SK-N-SH treated with all-trans-retinoic acid at 6 μM for 48 hours (cell line): ENCODE measurements at regions not wholly inside any gene's neighbourhood (a gene's known extent, or its start where the extent isn't known, plus 50 kb on each side); places are given as distances from the start of the nearest gene placed in this dataset.

Experiments
- ATAC-seq: fragments of 200-7000 bp; cut with Tn5 transposase; 3 replicates; pipeline ENCODE4 v1.9.1; 2020; ENCODE audit warnings: mild to moderate bottlenecking, moderate library complexity
- ARNTL ChIP-seq: fragments of 450-650 bp; formaldehyde crosslinking; IDR thresholded peaks from 2 replicates; pipeline ENCODE4 v1.5.0; 2020; ENCODE audit warnings: low read depth, mild to moderate bottlenecking, moderate library complexity, borderline replicate concordance
- BACH2 ChIP-seq: fragments of 250-450 bp; sonication (Bioruptor Pico); IDR thresholded peaks from 2 replicates; pipeline ENCODE4 v1.9.0; 2021; ENCODE audit warnings: mild to moderate bottlenecking, borderline replicate concordance
- CSDC2 ChIP-seq: fragments of 250-450 bp; sonication (Bioruptor Pico); IDR thresholded peaks from 2 replicates; pipeline ENCODE4 v1.5.0; 2020; ENCODE audit warnings: mild to moderate bottlenecking, moderate library complexity
- ESRRG ChIP-seq: fragments of 250-450 bp; sonication (Bioruptor Pico); IDR thresholded peaks from 2 replicates; pipeline ENCODE4 v1.6.1; 2021; ENCODE audit warnings: mild to moderate bottlenecking
- GLIS3 ChIP-seq: fragments of 250-450 bp; sonication (Bioruptor Pico); IDR thresholded peaks from 2 replicates; pipeline ENCODE4 v1.5.0; 2020; ENCODE audit warnings: mild to moderate bottlenecking, moderate library complexity
- ISL1 ChIP-seq: fragments of 250-450 bp; sonication (Bioruptor Pico); IDR thresholded peaks from 2 replicates; pipeline ENCODE4 v2.1.2; 2022; ENCODE audit warnings: mild to moderate bottlenecking, moderate library complexity
- OSR1 ChIP-seq: fragments of 250-450 bp; sonication (Bioruptor Pico); IDR thresholded peaks from 2 replicates; pipeline ENCODE4 v1.8.0; 2022; ENCODE audit warnings: moderate library complexity, mild to moderate bottlenecking, inconsistent platforms
- PPARA ChIP-seq: fragments of 250-450 bp; sonication (Bioruptor Pico); IDR thresholded peaks from 2 replicates; pipeline ENCODE4 v1.5.0; 2020; ENCODE audit warnings: mild to moderate bottlenecking, borderline replicate concordance
- RARB ChIP-seq: fragments of 250-450 bp; sonication (Bioruptor Pico); IDR thresholded peaks from 2 replicates; pipeline ENCODE4 v1.8.0; 2021; ENCODE audit warnings: mild to moderate bottlenecking, moderate library complexity
- SNAI2 ChIP-seq: fragments of 250-450 bp; sonication (Bioruptor Pico); IDR thresholded peaks from 2 replicates; pipeline ENCODE4 v1.5.0; 2020; ENCODE audit warnings: mild to moderate bottlenecking, moderate library complexity
- TCF4 ChIP-seq: fragments of 250-450 bp; sonication (Bioruptor Pico); IDR thresholded peaks from 2 replicates; pipeline ENCODE4 v1.8.0; 2021; ENCODE audit warnings: mild to moderate bottlenecking, moderate library complexity, borderline replicate concordance
- TOX ChIP-seq: fragments of 250-450 bp; sonication (Bioruptor Pico); IDR thresholded peaks from 2 replicates; pipeline ENCODE4 v1.8.0; 2021; ENCODE audit warnings: mild to moderate bottlenecking, moderate library complexity, borderline replicate concordance
- ZC3H10 ChIP-seq: fragments of 250-450 bp; sonication (Bioruptor Pico); IDR thresholded peaks from 2 replicates; pipeline ENCODE4 v1.5.1; 2021; ENCODE audit warnings: mild to moderate bottlenecking, moderate library complexity
- ZFP3 ChIP-seq: fragments of 250-450 bp; sonication (Bioruptor Pico); IDR thresholded peaks from 2 replicates; pipeline ENCODE4 v1.5.0; 2020; ENCODE audit warnings: mild to moderate bottlenecking, moderate library complexity
- ZFP30 ChIP-seq: fragments of 450-650 bp; formaldehyde crosslinking; IDR thresholded peaks from 2 replicates; pipeline ENCODE4 v1.5.0; 2022; ENCODE audit warnings: mild to moderate bottlenecking, moderate library complexity
- ZNF565 ChIP-seq: fragments of 450-650 bp; formaldehyde crosslinking; conservative IDR thresholded peaks from 2 replicates; pipeline ENCODE4 v1.5.0; 2020; ENCODE audit warnings: low read depth, mild to moderate bottlenecking, moderate library complexity
- ZNF70 ChIP-seq: fragments of 450-650 bp; formaldehyde crosslinking; IDR thresholded peaks from 2 replicates; pipeline ENCODE4 v1.5.0; 2020; ENCODE audit warnings: mild to moderate bottlenecking, moderate library complexity
- ZNF8 ChIP-seq: fragments of 450-650 bp; formaldehyde crosslinking; IDR thresholded peaks from 2 replicates; pipeline ENCODE4 v1.5.0; 2020; ENCODE audit warnings: mild to moderate bottlenecking, moderate library complexity
- TF ChIP-seq, protein P1 (sequence below): fragments of 250-450 bp; sonication (Bioruptor Pico); IDR thresholded peaks from 2 replicates; pipeline ENCODE4 v1.8.0; 2020; ENCODE audit warnings: mild to moderate bottlenecking, moderate library complexity, borderline replicate concordance
- TF ChIP-seq, protein P2 (sequence below): fragments of 250-450 bp; sonication (Bioruptor Pico); IDR thresholded peaks from 2 replicates; pipeline ENCODE4 v1.5.0; 2020; ENCODE audit warnings: mild to moderate bottlenecking, moderate library complexity
- TF ChIP-seq, protein P3 (sequence below): fragments of 250-450 bp; sonication (Bioruptor Pico); IDR thresholded peaks from 2 replicates; pipeline ENCODE4 v1.5.1; 2021; ENCODE audit warnings: mild to moderate bottlenecking, moderate library complexity
- TF ChIP-seq, protein P4 (sequence below): fragments of 250-450 bp; sonication (Bioruptor Pico); IDR thresholded peaks from 2 replicates; pipeline ENCODE4 v1.8.0; 2021; ENCODE audit warnings: low read depth, mild to moderate bottlenecking, moderate library complexity, borderline replicate concordance
- TF ChIP-seq, protein P5 (sequence below): fragments of 250-450 bp; sonication (Bioruptor Pico); IDR thresholded peaks from 2 replicates; pipeline ENCODE4 v1.5.1; 2020; ENCODE audit warnings: low read depth, mild to moderate bottlenecking, moderate library complexity

DNA sequence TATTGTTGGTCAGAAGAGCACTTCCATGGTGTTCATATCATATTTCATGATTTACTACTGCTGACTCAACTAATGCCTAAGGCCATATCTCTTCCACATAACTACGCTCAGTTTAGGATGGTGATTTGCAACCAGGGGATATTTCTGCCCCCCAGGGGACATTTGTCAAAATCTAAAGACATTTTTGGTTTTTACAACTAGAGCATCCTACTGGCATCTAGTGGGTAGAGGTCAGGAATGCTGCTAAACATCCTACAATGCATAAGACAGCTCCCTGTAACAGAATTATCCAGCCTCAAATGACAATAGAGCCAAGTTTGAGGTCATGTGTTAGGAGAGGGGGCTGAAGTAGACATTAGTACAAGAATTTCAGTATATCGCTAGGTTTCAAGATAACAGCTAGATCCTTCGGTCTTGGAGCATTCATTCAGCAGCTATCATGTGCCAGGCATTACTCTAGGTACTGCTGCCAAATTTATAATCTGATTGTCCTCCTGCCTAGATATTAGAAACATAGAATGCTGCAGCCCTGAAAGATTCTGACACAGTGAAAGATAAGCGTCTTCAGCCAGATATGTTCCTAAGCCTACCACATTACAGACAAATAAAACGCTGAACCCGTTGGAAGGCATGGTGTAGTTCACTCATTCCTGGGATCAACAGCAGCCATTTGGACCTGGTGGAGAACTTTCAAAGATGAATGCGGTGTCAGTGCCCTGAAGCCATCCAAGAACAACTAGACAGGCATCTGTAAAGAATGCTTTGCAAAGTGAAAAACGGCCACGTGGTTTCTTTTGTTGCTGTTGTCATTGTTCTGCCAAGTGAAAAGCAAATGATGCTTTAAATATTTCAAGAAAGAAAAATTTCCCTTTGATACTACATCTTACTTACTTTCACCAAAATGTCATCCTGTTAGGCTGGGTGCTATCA is 55.5 kb upstream of the FST start:
- ATAC-seq: peak; percentile 58
- TF ChIP-seq ZFP30 (CRISPR knock-in tag): peak; percentile 22; the same call in 1 of the 2 replicates
- TF ChIP-seq PPARA (CRISPR knock-in tag): no peak
- TF ChIP-seq RARB (CRISPR knock-in tag): no peak
- no peak for TF ChIP-seq SNAI2 (CRISPR knock-in tag)
- no peak for TF ChIP-seq ESRRG
- TF ChIP-seq, protein P1, sequence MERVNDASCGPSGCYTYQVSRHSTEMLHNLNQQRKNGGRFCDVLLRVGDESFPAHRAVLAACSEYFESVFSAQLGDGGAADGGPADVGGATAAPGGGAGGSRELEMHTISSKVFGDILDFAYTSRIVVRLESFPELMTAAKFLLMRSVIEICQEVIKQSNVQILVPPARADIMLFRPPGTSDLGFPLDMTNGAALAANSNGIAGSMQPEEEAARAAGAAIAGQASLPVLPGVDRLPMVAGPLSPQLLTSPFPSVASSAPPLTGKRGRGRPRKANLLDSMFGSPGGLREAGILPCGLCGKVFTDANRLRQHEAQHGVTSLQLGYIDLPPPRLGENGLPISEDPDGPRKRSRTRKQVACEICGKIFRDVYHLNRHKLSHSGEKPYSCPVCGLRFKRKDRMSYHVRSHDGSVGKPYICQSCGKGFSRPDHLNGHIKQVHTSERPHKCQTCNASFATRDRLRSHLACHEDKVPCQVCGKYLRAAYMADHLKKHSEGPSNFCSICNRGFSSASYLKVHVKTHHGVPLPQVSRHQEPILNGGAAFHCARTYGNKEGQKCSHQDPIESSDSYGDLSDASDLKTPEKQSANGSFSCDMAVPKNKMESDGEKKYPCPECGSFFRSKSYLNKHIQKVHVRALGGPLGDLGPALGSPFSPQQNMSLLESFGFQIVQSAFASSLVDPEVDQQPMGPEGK (CRISPR knock-in tag): 0 out of 2 replicates have a peak, but pooled peaks have one; percentile 35
- TF ChIP-seq ZNF565 (CRISPR knock-in tag): no peak
- TF ChIP-seq ISL1 (CRISPR knock-in tag): peak; percentile 58
- no peak for TF ChIP-seq ZNF70 (CRISPR knock-in tag)
- no peak for TF ChIP-seq OSR1
- TF ChIP-seq, protein P2, sequence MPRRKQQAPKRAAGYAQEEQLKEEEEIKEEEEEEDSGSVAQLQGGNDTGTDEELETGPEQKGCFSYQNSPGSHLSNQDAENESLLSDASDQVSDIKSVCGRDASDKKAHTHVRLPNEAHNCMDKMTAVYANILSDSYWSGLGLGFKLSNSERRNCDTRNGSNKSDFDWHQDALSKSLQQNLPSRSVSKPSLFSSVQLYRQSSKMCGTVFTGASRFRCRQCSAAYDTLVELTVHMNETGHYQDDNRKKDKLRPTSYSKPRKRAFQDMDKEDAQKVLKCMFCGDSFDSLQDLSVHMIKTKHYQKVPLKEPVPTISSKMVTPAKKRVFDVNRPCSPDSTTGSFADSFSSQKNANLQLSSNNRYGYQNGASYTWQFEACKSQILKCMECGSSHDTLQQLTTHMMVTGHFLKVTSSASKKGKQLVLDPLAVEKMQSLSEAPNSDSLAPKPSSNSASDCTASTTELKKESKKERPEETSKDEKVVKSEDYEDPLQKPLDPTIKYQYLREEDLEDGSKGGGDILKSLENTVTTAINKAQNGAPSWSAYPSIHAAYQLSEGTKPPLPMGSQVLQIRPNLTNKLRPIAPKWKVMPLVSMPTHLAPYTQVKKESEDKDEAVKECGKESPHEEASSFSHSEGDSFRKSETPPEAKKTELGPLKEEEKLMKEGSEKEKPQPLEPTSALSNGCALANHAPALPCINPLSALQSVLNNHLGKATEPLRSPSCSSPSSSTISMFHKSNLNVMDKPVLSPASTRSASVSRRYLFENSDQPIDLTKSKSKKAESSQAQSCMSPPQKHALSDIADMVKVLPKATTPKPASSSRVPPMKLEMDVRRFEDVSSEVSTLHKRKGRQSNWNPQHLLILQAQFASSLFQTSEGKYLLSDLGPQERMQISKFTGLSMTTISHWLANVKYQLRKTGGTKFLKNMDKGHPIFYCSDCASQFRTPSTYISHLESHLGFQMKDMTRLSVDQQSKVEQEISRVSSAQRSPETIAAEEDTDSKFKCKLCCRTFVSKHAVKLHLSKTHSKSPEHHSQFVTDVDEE: no peak
- no peak for TF ChIP-seq ZC3H10 (CRISPR knock-in tag)
- TF ChIP-seq, protein P3, sequence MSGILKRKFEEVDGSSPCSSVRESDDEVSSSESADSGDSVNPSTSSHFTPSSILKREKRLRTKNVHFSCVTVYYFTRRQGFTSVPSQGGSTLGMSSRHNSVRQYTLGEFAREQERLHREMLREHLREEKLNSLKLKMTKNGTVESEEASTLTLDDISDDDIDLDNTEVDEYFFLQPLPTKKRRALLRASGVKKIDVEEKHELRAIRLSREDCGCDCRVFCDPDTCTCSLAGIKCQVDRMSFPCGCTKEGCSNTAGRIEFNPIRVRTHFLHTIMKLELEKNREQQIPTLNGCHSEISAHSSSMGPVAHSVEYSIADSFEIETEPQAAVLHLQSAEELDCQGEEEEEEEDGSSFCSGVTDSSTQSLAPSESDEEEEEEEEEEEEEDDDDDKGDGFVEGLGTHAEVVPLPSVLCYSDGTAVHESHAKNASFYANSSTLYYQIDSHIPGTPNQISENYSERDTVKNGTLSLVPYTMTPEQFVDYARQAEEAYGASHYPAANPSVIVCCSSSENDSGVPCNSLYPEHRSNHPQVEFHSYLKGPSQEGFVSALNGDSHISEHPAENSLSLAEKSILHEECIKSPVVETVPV: no peak
- TF ChIP-seq, protein P4, sequence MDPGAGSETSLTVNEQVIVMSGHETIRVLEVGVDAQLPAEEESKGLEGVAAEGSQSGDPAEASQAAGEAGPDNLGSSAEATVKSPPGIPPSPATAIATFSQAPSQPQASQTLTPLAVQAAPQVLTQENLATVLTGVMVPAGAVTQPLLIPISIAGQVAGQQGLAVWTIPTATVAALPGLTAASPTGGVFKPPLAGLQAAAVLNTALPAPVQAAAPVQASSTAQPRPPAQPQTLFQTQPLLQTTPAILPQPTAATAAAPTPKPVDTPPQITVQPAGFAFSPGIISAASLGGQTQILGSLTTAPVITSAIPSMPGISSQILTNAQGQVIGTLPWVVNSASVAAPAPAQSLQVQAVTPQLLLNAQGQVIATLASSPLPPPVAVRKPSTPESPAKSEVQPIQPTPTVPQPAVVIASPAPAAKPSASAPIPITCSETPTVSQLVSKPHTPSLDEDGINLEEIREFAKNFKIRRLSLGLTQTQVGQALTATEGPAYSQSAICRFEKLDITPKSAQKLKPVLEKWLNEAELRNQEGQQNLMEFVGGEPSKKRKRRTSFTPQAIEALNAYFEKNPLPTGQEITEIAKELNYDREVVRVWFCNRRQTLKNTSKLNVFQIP (CRISPR knock-in tag): no peak
- TF ChIP-seq TCF4: no peak
- no peak for TF ChIP-seq BACH2 (CRISPR knock-in tag)
- TF ChIP-seq GLIS3 (CRISPR knock-in tag): no peak
- no peak; the same call in 1 of the 2 replicates for TF ChIP-seq ZFP3 (CRISPR knock-in tag)
- TF ChIP-seq ARNTL: no peak
- no peak for TF ChIP-seq CSDC2 (CRISPR knock-in tag)
- no peak for TF ChIP-seq TOX (CRISPR knock-in tag)
- TF ChIP-seq, protein P5, sequence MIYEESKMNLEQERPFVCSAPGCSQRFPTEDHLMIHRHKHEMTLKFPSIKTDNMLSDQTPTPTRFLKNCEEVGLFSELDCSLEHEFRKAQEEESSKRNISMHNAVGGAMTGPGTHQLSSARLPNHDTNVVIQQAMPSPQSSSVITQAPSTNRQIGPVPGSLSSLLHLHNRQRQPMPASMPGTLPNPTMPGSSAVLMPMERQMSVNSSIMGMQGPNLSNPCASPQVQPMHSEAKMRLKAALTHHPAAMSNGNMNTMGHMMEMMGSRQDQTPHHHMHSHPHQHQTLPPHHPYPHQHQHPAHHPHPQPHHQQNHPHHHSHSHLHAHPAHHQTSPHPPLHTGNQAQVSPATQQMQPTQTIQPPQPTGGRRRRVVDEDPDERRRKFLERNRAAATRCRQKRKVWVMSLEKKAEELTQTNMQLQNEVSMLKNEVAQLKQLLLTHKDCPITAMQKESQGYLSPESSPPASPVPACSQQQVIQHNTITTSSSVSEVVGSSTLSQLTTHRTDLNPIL (CRISPR knock-in tag): no peak
- no peak for TF ChIP-seq ZNF8 (CRISPR knock-in tag)
